ENCODE measurements at regions not wholly inside any gene's neighbourhood (a gene's known extent, or its start where the extent isn't known, plus 50 kb on each side); places are given as distances from the start of the nearest gene placed in this dataset.
A peak's percentile ranks its signal among the peaks of the same experiment; 100 is the strongest.

DNA sequence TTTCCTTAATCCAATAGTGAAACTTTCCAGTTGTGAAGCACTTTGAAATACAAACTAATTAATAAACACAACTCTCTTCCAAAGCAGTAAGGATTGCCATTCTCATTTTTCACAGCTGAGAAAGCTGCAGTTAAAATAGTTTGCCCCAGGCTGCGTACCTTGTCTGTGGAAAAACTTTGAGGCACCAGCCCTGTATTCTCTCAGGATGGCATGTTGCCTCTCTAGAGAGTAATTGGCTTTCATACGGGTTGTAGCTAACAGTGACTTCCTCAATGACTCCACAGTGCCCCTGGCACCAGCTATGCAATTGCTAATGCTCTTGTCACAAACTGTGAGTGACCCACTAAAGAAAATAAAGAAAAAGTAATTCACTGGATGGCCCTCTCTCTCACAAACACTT lies 345.7 kb downstream of the MTX2 start:
- no peaks in the 10 kb centered on the region for H3K79me2 ChIP-seq
- peaks cover 19% of the 10 kb centered on the region for H3K4me1 ChIP-seq (ENCODE audit: insufficient read depth)
- H4K20me1 ChIP-seq (ENCODE audit: insufficient read depth, poor library complexity, severe bottlenecking): no peaks in the 10 kb centered on the region
- peak overlapping the region; percentile 13 for H3K4me2 ChIP-seq
- DNase-seq (ENCODE audit: low spot score): no peak
- H2AFZ ChIP-seq: no peak overlapping the region
- H3K27ac ChIP-seq: peak overlapping the region; percentile 36
- no peaks in the 10 kb centered on the region for H3K27me3 ChIP-seq
- H3K9me3 ChIP-seq (ENCODE audit: low read depth): no peaks in the 10 kb centered on the region
- no peak overlapping the region for H3K4me3 ChIP-seq
- 42% methylated on average over 2 of the region's 2 CpGs for WGBS (ENCODE audit: low lambda C conversion rate, missing lambda C conversion rate)
- no peaks in the 10 kb centered on the region for H3K36me3 ChIP-seq (replicated peaks; ENCODE audit: insufficient read depth, low read depth)
- H3K9me2 ChIP-seq (replicated peaks; ENCODE audit: insufficient read depth): no peaks in the 10 kb centered on the region
- no peak for TF ChIP-seq EZH2 (IDR thresholded peaks at IDR 0.05; ENCODE audit: borderline replicate concordance)
- TF ChIP-seq, protein P1, sequence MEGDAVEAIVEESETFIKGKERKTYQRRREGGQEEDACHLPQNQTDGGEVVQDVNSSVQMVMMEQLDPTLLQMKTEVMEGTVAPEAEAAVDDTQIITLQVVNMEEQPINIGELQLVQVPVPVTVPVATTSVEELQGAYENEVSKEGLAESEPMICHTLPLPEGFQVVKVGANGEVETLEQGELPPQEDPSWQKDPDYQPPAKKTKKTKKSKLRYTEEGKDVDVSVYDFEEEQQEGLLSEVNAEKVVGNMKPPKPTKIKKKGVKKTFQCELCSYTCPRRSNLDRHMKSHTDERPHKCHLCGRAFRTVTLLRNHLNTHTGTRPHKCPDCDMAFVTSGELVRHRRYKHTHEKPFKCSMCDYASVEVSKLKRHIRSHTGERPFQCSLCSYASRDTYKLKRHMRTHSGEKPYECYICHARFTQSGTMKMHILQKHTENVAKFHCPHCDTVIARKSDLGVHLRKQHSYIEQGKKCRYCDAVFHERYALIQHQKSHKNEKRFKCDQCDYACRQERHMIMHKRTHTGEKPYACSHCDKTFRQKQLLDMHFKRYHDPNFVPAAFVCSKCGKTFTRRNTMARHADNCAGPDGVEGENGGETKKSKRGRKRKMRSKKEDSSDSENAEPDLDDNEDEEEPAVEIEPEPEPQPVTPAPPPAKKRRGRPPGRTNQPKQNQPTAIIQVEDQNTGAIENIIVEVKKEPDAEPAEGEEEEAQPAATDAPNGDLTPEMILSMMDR (IDR thresholded peaks at IDR 0.05; ENCODE audit: poor library complexity): no peak
- no peak for TF ChIP-seq EZH2phosphoT487 (IDR thresholded peaks at IDR 0.05; ENCODE audit: low read depth, severe bottlenecking, unreplicated experiment)

DNA sequence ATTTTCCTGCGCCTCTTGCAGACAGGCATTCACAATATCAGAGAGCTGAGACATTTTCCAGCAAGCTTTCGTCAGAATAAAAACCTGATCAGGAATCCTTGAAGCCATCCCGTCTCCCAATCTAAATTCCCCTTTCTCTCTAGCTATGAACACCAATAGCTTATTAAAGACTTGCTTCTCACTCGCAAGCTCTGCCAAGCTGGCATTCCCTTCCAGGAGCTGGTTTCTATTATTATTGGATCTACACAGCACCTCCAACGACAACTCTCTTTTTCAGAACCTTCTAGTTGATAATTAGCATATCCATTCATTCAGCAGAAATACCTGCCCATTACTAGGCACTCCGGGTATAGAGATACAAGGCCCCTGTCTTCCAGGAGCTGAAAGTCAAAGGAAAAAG lies 350.3 kb downstream of the MTX2 start:
- Histone ChIP-seq H3K9me2 (replicated peaks; ENCODE audit: insufficient read depth) (no peaks in the 10 kb centered on the region), H4K20me1 (ENCODE audit: insufficient read depth, poor library complexity, severe bottlenecking) (no peaks in the 10 kb centered on the region), H3K79me2 (no peaks in the 10 kb centered on the region), H3K4me3 (no peak overlapping the region), H3K27me3 (no peaks in the 10 kb centered on the region), H3K27ac (no peak overlapping the region), H3K4me1 (ENCODE audit: insufficient read depth) (peaks cover 7% of the 10 kb centered on the region), H3K4me2 (no peak overlapping the region), H2AFZ (no peak overlapping the region), H3K36me3 (replicated peaks; ENCODE audit: insufficient read depth, low read depth) (no peaks in the 10 kb centered on the region), H3K9me3 (ENCODE audit: low read depth) (no peaks in the 10 kb centered on the region)
- WGBS (ENCODE audit: low lambda C conversion rate, missing lambda C conversion rate): 87% methylated on average over 6 of the region's 6 CpGs
- DNase-seq (ENCODE audit: low spot score): no peak
- TF ChIP-seq EZH2 (IDR thresholded peaks at IDR 0.05; ENCODE audit: borderline replicate concordance) (no peak), EZH2phosphoT487 (IDR thresholded peaks at IDR 0.05; ENCODE audit: low read depth, severe bottlenecking, unreplicated experiment) (no peak)
- TF ChIP-seq, protein P1 (IDR thresholded peaks at IDR 0.05; ENCODE audit: poor library complexity): no peak

DNA sequence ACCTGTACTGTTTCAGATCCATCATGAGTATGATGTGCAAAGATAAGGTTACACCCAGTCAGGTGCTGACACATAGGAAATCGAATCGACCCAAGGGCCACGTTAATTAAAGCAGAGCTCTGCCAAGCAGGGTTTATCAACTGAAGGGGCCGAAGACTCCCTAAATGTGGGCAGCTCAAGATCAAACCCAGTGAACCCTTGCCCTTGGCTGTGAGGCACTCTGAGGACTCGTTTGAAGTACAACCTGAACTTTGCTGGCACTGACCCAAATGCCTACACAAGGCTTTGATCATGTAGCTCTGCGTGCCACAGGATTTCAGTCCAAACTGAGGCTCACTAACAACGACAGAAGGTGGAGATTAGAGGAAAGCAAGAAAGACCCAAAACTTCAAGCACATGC lies 352.1 kb downstream of the MTX2 start:
- Histone ChIP-seq H3K4me1 (ENCODE audit: insufficient read depth) (no peaks in the 10 kb centered on the region), H3K27me3 (no peaks in the 10 kb centered on the region), H3K36me3 (replicated peaks; ENCODE audit: insufficient read depth, low read depth) (no peaks in the 10 kb centered on the region), H3K79me2 (no peaks in the 10 kb centered on the region), H4K20me1 (ENCODE audit: insufficient read depth, poor library complexity, severe bottlenecking) (no peaks in the 10 kb centered on the region), H3K27ac (no peak overlapping the region), H3K4me2 (no peak overlapping the region), H3K4me3 (no peak overlapping the region), H2AFZ (no peak overlapping the region), H3K9me3 (ENCODE audit: low read depth) (no peaks in the 10 kb centered on the region), H3K9me2 (replicated peaks; ENCODE audit: insufficient read depth) (no peaks in the 10 kb centered on the region)
- no peak for DNase-seq (ENCODE audit: low spot score)
- TF ChIP-seq EZH2phosphoT487 (IDR thresholded peaks at IDR 0.05; ENCODE audit: low read depth, severe bottlenecking, unreplicated experiment) (no peak), EZH2 (IDR thresholded peaks at IDR 0.05; ENCODE audit: borderline replicate concordance) (no peak)
- TF ChIP-seq, protein P1 (IDR thresholded peaks at IDR 0.05; ENCODE audit: poor library complexity): no peak
- 76% methylated on average over 7 of the region's 7 CpGs for WGBS (ENCODE audit: low lambda C conversion rate, missing lambda C conversion rate)

DNA sequence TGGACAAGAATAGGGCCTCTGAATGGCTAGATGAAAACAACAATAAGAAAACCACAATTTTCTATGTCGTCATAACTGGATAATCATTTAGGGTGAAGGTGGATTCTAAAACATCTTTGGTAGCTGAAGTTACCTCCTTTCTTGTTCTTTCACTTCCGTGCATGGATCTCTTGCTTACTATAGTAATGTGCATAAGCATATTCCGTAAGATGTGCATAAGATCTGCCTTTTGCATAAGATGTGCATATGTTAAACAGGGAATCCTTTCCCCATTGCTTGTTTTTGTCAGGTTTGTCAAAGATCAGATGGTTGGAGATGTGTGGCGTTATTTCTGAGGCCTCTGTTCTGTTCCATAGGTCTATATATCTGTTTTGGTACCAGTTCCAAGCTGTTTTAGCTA lies 353.6 kb downstream of the MTX2 start:
- no peak for TF ChIP-seq EZH2phosphoT487 (IDR thresholded peaks at IDR 0.05; ENCODE audit: low read depth, severe bottlenecking, unreplicated experiment)
- TF ChIP-seq, protein P1 (IDR thresholded peaks at IDR 0.05; ENCODE audit: poor library complexity): no peak

More for the DNA sequence above, 353.6 kb downstream of the MTX2 start:
- WGBS (ENCODE audit: low lambda C conversion rate, missing lambda C conversion rate): 92% methylated on average over 4 of the region's 4 CpGs
- H3K27me3 ChIP-seq: no peaks in the 10 kb centered on the region
- no peak overlapping the region for H3K4me3 ChIP-seq
- no peak overlapping the region for H3K4me2 ChIP-seq
- H3K79me2 ChIP-seq: no peaks in the 10 kb centered on the region
- no peak overlapping the region for H2AFZ ChIP-seq
- no peaks in the 10 kb centered on the region for H3K9me2 ChIP-seq (replicated peaks; ENCODE audit: insufficient read depth)
- no peaks in the 10 kb centered on the region for H4K20me1 ChIP-seq (ENCODE audit: insufficient read depth, poor library complexity, severe bottlenecking)
- DNase-seq (ENCODE audit: low spot score): no peak
- H3K36me3 ChIP-seq (replicated peaks; ENCODE audit: insufficient read depth, low read depth): no peaks in the 10 kb centered on the region
- no peaks in the 10 kb centered on the region for H3K9me3 ChIP-seq (ENCODE audit: low read depth)
- H3K27ac ChIP-seq: no peak overlapping the region
- H3K4me1 ChIP-seq (ENCODE audit: insufficient read depth): no peaks in the 10 kb centered on the region
